ENCODE measurements at regions not wholly inside any gene's neighbourhood (a gene's known extent, or its start where the extent isn't known, plus 50 kb on each side); places are given as distances from the start of the nearest gene placed in this dataset.

GRCh38 chr6:170176136-170176897, 114.6 kb downstream of the DLL1 start:
- Mint-ChIP-seq H3K36me3 (ENCODE audit: low read depth) (no peaks in the 10 kb centered on the region), H3K4me3 (no peak overlapping the region), H3K4me1 (no peaks in the 10 kb centered on the region), H3K27ac (no peak overlapping the region), H3K9me3 (peaks cover 10% of the 10 kb centered on the region), H3K27me3 (peaks cover 3% of the 10 kb centered on the region)
- no peak for DNase-seq
- ChIA-PET CTCF (no interaction called here), POLR2A (no interaction called here)

- H3K27ac Mint-ChIP-seq = no peak overlapping the region
- ChIA-PET POLR2A (no interaction called here), CTCF (no interaction called here)
- peaks cover 3% of the 10 kb centered on the region for H3K27me3 Mint-ChIP-seq
- no peak overlapping the region for H3K4me3 Mint-ChIP-seq
- no peak for DNase-seq
- peaks cover 13% of the 10 kb centered on the region for H3K9me3 Mint-ChIP-seq
- no peaks in the 10 kb centered on the region for H3K36me3 Mint-ChIP-seq (ENCODE audit: low read depth)
- H3K4me1 Mint-ChIP-seq = no peaks in the 10 kb centered on the region
These were observed 115.2 kb downstream of the DLL1 start for GRCh38 chr6:170175644-170176135.

GRCh38 chr6:170174771-170175643, 115.9 kb downstream of the DLL1 start:
- H3K4me3 Mint-ChIP-seq = no peak overlapping the region
- H3K9me3 Mint-ChIP-seq = peaks cover 13% of the 10 kb centered on the region
- H3K4me1 Mint-ChIP-seq = no peaks in the 10 kb centered on the region
- no peaks in the 10 kb centered on the region for H3K36me3 Mint-ChIP-seq (ENCODE audit: low read depth)
- CTCF ChIA-PET = no interaction called here
- no peak overlapping the region for H3K27ac Mint-ChIP-seq
- peaks cover 3% of the 10 kb centered on the region for H3K27me3 Mint-ChIP-seq
- POLR2A ChIA-PET = no interaction called here
- DNase-seq = no peak

GRCh38 chr6:170174124-170174770, 116.6 kb downstream of the DLL1 start:
- ChIA-PET POLR2A (no interaction called here), CTCF (no interaction called here)
- Mint-ChIP-seq H3K36me3 (ENCODE audit: low read depth) (no peaks in the 10 kb centered on the region), H3K27ac (no peak overlapping the region), H3K4me3 (no peak overlapping the region), H3K4me1 (no peaks in the 10 kb centered on the region), H3K27me3 (peaks cover 3% of the 10 kb centered on the region), H3K9me3 (peaks cover 13% of the 10 kb centered on the region)
- DNase-seq = no peak

- CTCF ChIA-PET = no interaction called here
- Mint-ChIP-seq H3K4me1 (no peaks in the 10 kb centered on the region), H3K27ac (no peak overlapping the region), H3K27me3 (peaks cover 3% of the 10 kb centered on the region), H3K4me3 (no peak overlapping the region), H3K36me3 (ENCODE audit: low read depth) (peaks cover 3% of the 10 kb centered on the region), H3K9me3 (peaks cover 15% of the 10 kb centered on the region)
- DNase-seq = no peak
- POLR2A ChIA-PET = no interaction called here
These were observed 117.5 kb downstream of the DLL1 start for GRCh38 chr6:170173335-170173881.

- CTCF ChIA-PET = no interaction called here
- POLR2A ChIA-PET = no interaction called here
- H3K9me3 Mint-ChIP-seq = peaks cover 19% of the 10 kb centered on the region
- no peak overlapping the region for H3K27ac Mint-ChIP-seq
- H3K27me3 Mint-ChIP-seq = peaks cover 3% of the 10 kb centered on the region
- no peak overlapping the region for H3K4me3 Mint-ChIP-seq
- no peaks in the 10 kb centered on the region for H3K4me1 Mint-ChIP-seq
- no peak for DNase-seq
- H3K36me3 Mint-ChIP-seq (ENCODE audit: low read depth) = peaks cover 6% of the 10 kb centered on the region
These were observed 118.0 kb downstream of the DLL1 start for GRCh38 chr6:170172825-170173256.

- no peak overlapping the region for H3K4me3 Mint-ChIP-seq
- no peak for DNase-seq
- peaks cover 6% of the 10 kb centered on the region for H3K36me3 Mint-ChIP-seq (ENCODE audit: low read depth)
- no peaks in the 10 kb centered on the region for H3K4me1 Mint-ChIP-seq
- peaks cover 3% of the 10 kb centered on the region for H3K27me3 Mint-ChIP-seq
- POLR2A ChIA-PET = no interaction called here
- H3K9me3 Mint-ChIP-seq = peaks cover 19% of the 10 kb centered on the region
- CTCF ChIA-PET = no interaction called here
- no peak overlapping the region for H3K27ac Mint-ChIP-seq
These were observed 118.5 kb downstream of the DLL1 start for GRCh38 chr6:170172392-170172791.

GRCh38 chr6:170167657-170168159, 123.2 kb downstream of the DLL1 start:
- ChIA-PET POLR2A (no interaction called here), CTCF (no interaction called here)
- Mint-ChIP-seq H3K27ac (no peak overlapping the region), H3K36me3 (ENCODE audit: low read depth) (peaks cover 6% of the 10 kb centered on the region), H3K9me3 (peaks cover 16% of the 10 kb centered on the region), H3K4me3 (no peak overlapping the region), H3K27me3 (peaks cover 3% of the 10 kb centered on the region), H3K4me1 (peaks cover 5% of the 10 kb centered on the region)
- DNase-seq = no peak

- ChIA-PET CTCF (no interaction called here), POLR2A (no interaction called here)
- Mint-ChIP-seq H3K27me3 (no peaks in the 10 kb centered on the region), H3K9me3 (peaks cover 15% of the 10 kb centered on the region), H3K4me3 (no peak overlapping the region), H3K36me3 (ENCODE audit: low read depth) (peaks cover 6% of the 10 kb centered on the region), H3K27ac (no peak overlapping the region), H3K4me1 (peaks cover 6% of the 10 kb centered on the region)
- DNase-seq = no peak
These were observed 124.3 kb downstream of the DLL1 start for GRCh38 chr6:170166511-170167122.

GRCh38 chr6:170165471-170166117, 125.3 kb downstream of the DLL1 start:
- peaks cover 6% of the 10 kb centered on the region for H3K4me1 Mint-ChIP-seq
- ChIA-PET CTCF (no interaction called here), POLR2A (no interaction called here)
- H3K4me3 Mint-ChIP-seq = no peak overlapping the region
- no peak for DNase-seq
- no peak overlapping the region for H3K27ac Mint-ChIP-seq
- no peaks in the 10 kb centered on the region for H3K27me3 Mint-ChIP-seq
- peaks cover 6% of the 10 kb centered on the region for H3K36me3 Mint-ChIP-seq (ENCODE audit: low read depth)
- H3K9me3 Mint-ChIP-seq = peaks cover 9% of the 10 kb centered on the region

- no peak for DNase-seq
- ChIA-PET CTCF (interaction anchor here (0.6 kb wide), 1 partner anchor 128 kb away, joined by 3 read pairs; no protein-coding TSS in a partner anchor), POLR2A (no interaction called here)
- no peak overlapping the region for H3K4me3 Mint-ChIP-seq
- H3K27me3 Mint-ChIP-seq = no peaks in the 10 kb centered on the region
- H3K9me3 Mint-ChIP-seq = peaks cover 9% of the 10 kb centered on the region
- peaks cover 6% of the 10 kb centered on the region for H3K4me1 Mint-ChIP-seq
- H3K27ac Mint-ChIP-seq = no peak overlapping the region
- peaks cover 6% of the 10 kb centered on the region for H3K36me3 Mint-ChIP-seq (ENCODE audit: low read depth)
These were observed 125.8 kb downstream of the DLL1 start for GRCh38 chr6:170165085-170165470.

GRCh38 chr6:170164271-170164900, 126.5 kb downstream of the DLL1 start:
- DNase-seq = no peak
- H3K36me3 Mint-ChIP-seq (ENCODE audit: low read depth) = peaks cover 6% of the 10 kb centered on the region
- H3K4me3 Mint-ChIP-seq = no peak overlapping the region
- H3K27me3 Mint-ChIP-seq = no peaks in the 10 kb centered on the region
- CTCF ChIA-PET = interaction anchor here (0.6 kb wide), 1 partner anchor 127 kb away, joined by 3 read pairs; no protein-coding TSS in a partner anchor
- peaks cover 6% of the 10 kb centered on the region for H3K4me1 Mint-ChIP-seq
- no peak overlapping the region for H3K27ac Mint-ChIP-seq
- POLR2A ChIA-PET = no interaction called here
- H3K9me3 Mint-ChIP-seq = peaks cover 9% of the 10 kb centered on the region

Data from activated CD4-positive, alpha-beta T cell treated with anti-CD3 and anti-CD28 coated beads, Interleukin-2, amount 10 ng/mL, durations not matched to agents 7 days and 5 days (primary cell).